DOHH2 (cell line): ENCODE measurements at regions not wholly inside any gene's neighbourhood (a gene's known extent, or its start where the extent isn't known, plus 50 kb on each side); places are given as distances from the start of the nearest gene placed in this dataset.

Experiments used
- H3F3A ChIP-seq: fragments of 200-600 bp; sonication (generic), shearing (Covaris generic); 2 replicates; pipeline ENCODE4 v1.6.0; 2016; ENCODE audit warnings: antibody characterized with exemption, mild to moderate bottlenecking; ENCODE audit not compliant: control insufficient read depth, insufficient read depth
- H3K27ac ChIP-seq: fragments of 200-600 bp; sonication (generic); 2 replicates; pipeline ENCODE4 v1.5.1; 2014; ENCODE audit warnings: low read depth, mild to moderate bottlenecking, low read length, moderate library complexity
- H3K27me3 ChIP-seq: fragments of 200-600 bp; sonication (generic); 2 replicates; pipeline ENCODE4 v1.6.1; 2014; ENCODE audit warnings: mild to moderate bottlenecking, low read length, mixed read lengths; ENCODE audit not compliant: control insufficient read depth
- H3K36me3 ChIP-seq: fragments of 200-600 bp; sonication (generic); 2 replicates; pipeline ENCODE4 v1.6.1; 2014; ENCODE audit warnings: mild to moderate bottlenecking, low read length, moderate library complexity, mixed read lengths; ENCODE audit not compliant: control insufficient read depth
- H3K4me1 ChIP-seq: fragments of 200-600 bp; sonication (generic); 2 replicates; pipeline ENCODE4 v1.6.1; 2014; ENCODE audit warnings: mild to moderate bottlenecking, low read length, mixed read lengths; ENCODE audit not compliant: control insufficient read depth
- H3K4me2 ChIP-seq: fragments of 200-600 bp; sonication (generic); 2 replicates; pipeline ENCODE4 v1.6.0; 2014; ENCODE audit warnings: mild to moderate bottlenecking, low read length, moderate library complexity
- H3K4me3 ChIP-seq: fragments of 200-600 bp; sonication (generic); 2 replicates; pipeline ENCODE4 v1.5.1; 2014; ENCODE audit warnings: mild to moderate bottlenecking, low read length, mixed read lengths
- H3K79me2 ChIP-seq: fragments of 200-600 bp; sonication (generic); 2 replicates; pipeline ENCODE4 v1.6.1; 2014; ENCODE audit warnings: mild to moderate bottlenecking, low read length, mixed read lengths; ENCODE audit not compliant: control insufficient read depth
- H3K9me2 ChIP-seq: fragments of 200-600 bp; sonication (generic); replicated peaks from 2 replicates; pipeline ENCODE4 v1.6.1; 2014; ENCODE audit warnings: mild to moderate bottlenecking, low read length, mixed read lengths; ENCODE audit not compliant: control insufficient read depth
- H3K9me3 ChIP-seq: fragments of 200-600 bp; sonication (generic); 2 replicates; pipeline ENCODE4 v1.6.1; 2014; ENCODE audit warnings: antibody characterized with exemption, low read length, mixed read lengths; ENCODE audit not compliant: control insufficient read depth, insufficient read depth
- H4K20me1 ChIP-seq: fragments of 200-600 bp; sonication (generic); 2 replicates; pipeline ENCODE4 v1.6.0; 2014; ENCODE audit warnings: low read depth, mild to moderate bottlenecking, antibody characterized with exemption, low read length, moderate library complexity; ENCODE audit not compliant: control insufficient read depth, insufficient read depth
- CTCF ChIP-seq: fragments of 200-600 bp; sonication (generic); IDR thresholded peaks from one replicate; pipeline ENCODE4 v1.5.1; 2014; ENCODE audit warnings: antibody characterized with exemption, mild to moderate bottlenecking, low read depth, low read length; ENCODE audit not compliant: poor library complexity, severe bottlenecking
- EZH2phosphoT487 ChIP-seq: fragments of 200-600 bp; sonication (generic); IDR thresholded peaks from 2 replicates; pipeline ENCODE4 v1.6.1; 2017; ENCODE audit warnings: borderline replicate concordance, mild to moderate bottlenecking, antibody characterized with exemption, low read length, moderate library complexity, mixed read lengths

GRCh38 chr7:22944022-22944421 lies 69.9 kb downstream of the HYCC1 start:
- Histone ChIP-seq H4K20me1 (no peaks in the 10 kb centered on the region), H3K79me2 (no peaks in the 10 kb centered on the region), H3K9me2 (no peaks in the 10 kb centered on the region), H3K27me3 (no peaks in the 10 kb centered on the region), H3K4me1 (no peaks in the 10 kb centered on the region), H3K4me2 (no peak overlapping the region), H3K4me3 (no peak overlapping the region), H3F3A (no peaks in the 10 kb centered on the region), H3K36me3 (no peaks in the 10 kb centered on the region), H3K27ac (no peak overlapping the region), H3K9me3 (no peaks in the 10 kb centered on the region)
- no peak for TF ChIP-seq CTCF
- no peak for TF ChIP-seq EZH2phosphoT487

- Histone ChIP-seq H4K20me1 (no peaks in the 10 kb centered on the region), H3K27me3 (no peaks in the 10 kb centered on the region), H3K4me2 (no peak overlapping the region), H3K4me3 (no peak overlapping the region), H3K36me3 (no peaks in the 10 kb centered on the region), H3K9me2 (no peaks in the 10 kb centered on the region), H3K9me3 (no peaks in the 10 kb centered on the region), H3F3A (no peaks in the 10 kb centered on the region), H3K4me1 (no peaks in the 10 kb centered on the region), H3K79me2 (no peaks in the 10 kb centered on the region), H3K27ac (no peak overlapping the region)
- TF ChIP-seq CTCF, result no peak
- no peak for TF ChIP-seq EZH2phosphoT487
These were observed 71.7 kb downstream of the HYCC1 start for GRCh38 chr7:22942191-22942590.

DNA sequence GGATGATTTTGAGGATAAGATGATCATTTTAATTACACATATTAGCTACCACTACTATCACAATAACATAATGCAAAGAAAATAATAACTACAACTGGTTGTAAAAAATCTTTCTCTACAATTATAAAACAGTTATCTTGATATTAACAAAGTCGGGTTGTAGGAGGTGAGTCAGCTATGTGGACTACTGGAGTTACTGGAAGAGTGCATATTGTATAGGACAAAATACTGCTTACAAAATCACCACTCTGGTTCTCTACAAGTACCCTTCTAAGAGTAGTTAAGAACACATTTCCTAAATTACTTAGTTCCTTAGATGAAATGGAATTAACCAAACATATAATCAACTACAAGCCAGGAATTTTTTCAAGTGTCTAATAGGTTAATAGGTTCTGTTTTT lies 74.1 kb downstream of the HYCC1 start:
- Histone ChIP-seq H3K36me3 (no peaks in the 10 kb centered on the region), H3K27ac (no peak overlapping the region), H3K27me3 (peaks cover 4% of the 10 kb centered on the region; the same call in 1 of the 2 replicates), H3K4me2 (no peak overlapping the region), H3K9me3 (no peaks in the 10 kb centered on the region), H3K79me2 (no peaks in the 10 kb centered on the region), H3K9me2 (no peaks in the 10 kb centered on the region), H3K4me3 (no peak overlapping the region), H4K20me1 (no peaks in the 10 kb centered on the region), H3K4me1 (no peaks in the 10 kb centered on the region), H3F3A (no peaks in the 10 kb centered on the region)
- TF ChIP-seq EZH2phosphoT487 (no peak), CTCF (no peak)

DNA sequence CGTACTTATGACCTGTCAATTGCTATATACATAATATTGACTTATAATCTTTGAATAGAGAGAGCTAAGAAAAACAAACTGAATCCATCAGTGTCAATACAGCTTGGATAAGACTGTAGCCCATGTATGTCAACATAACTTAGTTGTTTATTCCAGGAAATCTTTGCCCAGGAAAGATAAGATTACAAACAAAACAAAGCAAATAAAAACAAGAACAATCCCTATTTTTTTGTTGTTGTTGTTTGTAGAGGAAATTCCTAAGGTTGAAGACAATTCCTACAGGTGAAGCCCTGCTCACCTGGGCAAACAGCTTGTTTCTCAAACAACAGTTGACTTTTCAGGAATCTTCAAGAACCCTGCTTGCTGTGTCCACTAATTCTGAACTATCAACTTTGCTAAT lies 76.0 kb downstream of the HYCC1 start:
- TF ChIP-seq EZH2phosphoT487 (no peak), CTCF (no peak)

More for the DNA sequence above, 76.0 kb downstream of the HYCC1 start:
- no peaks in the 10 kb centered on the region for H3K79me2 ChIP-seq
- H3K9me3 ChIP-seq, result no peaks in the 10 kb centered on the region
- H3K4me3 ChIP-seq, result no peak overlapping the region
- H3K4me1 ChIP-seq, result no peaks in the 10 kb centered on the region
- H3K27me3 ChIP-seq, result peaks cover 8% of the 10 kb centered on the region
- no peaks in the 10 kb centered on the region for H4K20me1 ChIP-seq
- H3F3A ChIP-seq, result no peaks in the 10 kb centered on the region
- H3K9me2 ChIP-seq, result no peaks in the 10 kb centered on the region
- H3K27ac ChIP-seq, result no peak overlapping the region
- H3K4me2 ChIP-seq, result no peak overlapping the region
- H3K36me3 ChIP-seq, result no peaks in the 10 kb centered on the region
